DOHH2 (cell line): ENCODE measurements at regions not wholly inside any gene's neighbourhood (a gene's known extent, or its start where the extent isn't known, plus 50 kb on each side); places are given as distances from the start of the nearest gene placed in this dataset.

ENCODE experiments used
- EZH2phosphoT487 ChIP-seq: fragments of 200-600 bp; sonication (generic); IDR thresholded peaks from 2 replicates; pipeline ENCODE4 v1.6.1; 2017; ENCODE audit warnings: borderline replicate concordance, mild to moderate bottlenecking, antibody characterized with exemption, low read length, moderate library complexity, mixed read lengths
- TF ChIP-seq, protein P1 (sequence below): fragments of 200-600 bp; sonication (generic); IDR thresholded peaks from one replicate; pipeline ENCODE4 v1.5.1; 2014; ENCODE audit warnings: antibody characterized with exemption, mild to moderate bottlenecking, low read depth, low read length; ENCODE audit not compliant: poor library complexity, severe bottlenecking

DNA sequence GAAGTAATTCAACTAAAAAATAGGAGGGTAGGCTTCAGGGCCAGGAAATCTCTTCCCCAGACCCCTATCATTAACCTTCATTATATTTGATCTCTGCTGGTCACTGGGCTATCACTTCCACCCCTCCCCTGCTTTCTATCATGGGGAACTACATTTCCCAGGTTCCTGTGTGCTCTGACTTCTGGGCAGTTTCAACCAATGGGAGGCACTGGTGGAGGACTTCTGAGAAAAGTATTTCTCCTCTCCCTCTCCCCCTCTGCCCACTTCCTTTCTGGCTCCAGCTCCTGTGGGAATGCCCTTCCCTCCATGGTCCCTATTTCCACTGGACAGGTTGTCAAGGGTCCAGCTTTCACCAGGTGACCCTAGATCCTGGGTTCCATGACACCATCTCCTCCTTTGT, 364.4 kb downstream of the C16orf95 start:
- TF ChIP-seq, protein P1, sequence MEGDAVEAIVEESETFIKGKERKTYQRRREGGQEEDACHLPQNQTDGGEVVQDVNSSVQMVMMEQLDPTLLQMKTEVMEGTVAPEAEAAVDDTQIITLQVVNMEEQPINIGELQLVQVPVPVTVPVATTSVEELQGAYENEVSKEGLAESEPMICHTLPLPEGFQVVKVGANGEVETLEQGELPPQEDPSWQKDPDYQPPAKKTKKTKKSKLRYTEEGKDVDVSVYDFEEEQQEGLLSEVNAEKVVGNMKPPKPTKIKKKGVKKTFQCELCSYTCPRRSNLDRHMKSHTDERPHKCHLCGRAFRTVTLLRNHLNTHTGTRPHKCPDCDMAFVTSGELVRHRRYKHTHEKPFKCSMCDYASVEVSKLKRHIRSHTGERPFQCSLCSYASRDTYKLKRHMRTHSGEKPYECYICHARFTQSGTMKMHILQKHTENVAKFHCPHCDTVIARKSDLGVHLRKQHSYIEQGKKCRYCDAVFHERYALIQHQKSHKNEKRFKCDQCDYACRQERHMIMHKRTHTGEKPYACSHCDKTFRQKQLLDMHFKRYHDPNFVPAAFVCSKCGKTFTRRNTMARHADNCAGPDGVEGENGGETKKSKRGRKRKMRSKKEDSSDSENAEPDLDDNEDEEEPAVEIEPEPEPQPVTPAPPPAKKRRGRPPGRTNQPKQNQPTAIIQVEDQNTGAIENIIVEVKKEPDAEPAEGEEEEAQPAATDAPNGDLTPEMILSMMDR, result no peak
- TF ChIP-seq EZH2phosphoT487, result no peak
